ENCODE measurements at regions not wholly inside any gene's neighbourhood (a gene's known extent, or its start where the extent isn't known, plus 50 kb on each side); places are given as distances from the start of the nearest gene placed in this dataset.

DNA sequence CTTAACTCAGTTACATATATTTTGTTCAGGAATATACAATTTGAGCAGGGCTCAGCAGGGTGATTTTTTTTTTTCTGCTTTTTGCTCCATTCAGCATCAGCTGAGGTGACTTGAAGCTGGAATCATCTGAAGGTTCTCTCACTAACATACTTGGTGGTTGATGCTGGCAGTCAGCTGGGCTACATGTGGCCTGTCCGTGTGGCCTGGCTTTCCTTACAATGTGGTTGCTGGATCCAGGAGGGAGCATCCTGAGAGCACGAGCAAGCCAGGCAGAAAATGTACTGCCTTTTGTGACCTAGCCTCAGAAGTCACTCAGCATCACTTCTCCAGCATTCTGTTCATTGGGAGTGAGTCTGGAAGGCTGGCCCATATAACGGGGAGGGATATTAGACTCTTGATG, 151.6 kb upstream of the E2F8 start:
- DNase-seq: no peak
- peaks cover 13% of the 10 kb centered on the region for H3K27me3 Mint-ChIP-seq
- peaks cover 3% of the 10 kb centered on the region for H3K4me1 Mint-ChIP-seq (ENCODE audit: low read depth)
- no peaks in the 10 kb centered on the region for H3K9me3 Mint-ChIP-seq
- no peak overlapping the region for H3K27ac Mint-ChIP-seq
- no peak overlapping the region for H3K4me3 Mint-ChIP-seq
- no peaks in the 10 kb centered on the region for H3K36me3 Mint-ChIP-seq (ENCODE audit: low read depth)

DNA sequence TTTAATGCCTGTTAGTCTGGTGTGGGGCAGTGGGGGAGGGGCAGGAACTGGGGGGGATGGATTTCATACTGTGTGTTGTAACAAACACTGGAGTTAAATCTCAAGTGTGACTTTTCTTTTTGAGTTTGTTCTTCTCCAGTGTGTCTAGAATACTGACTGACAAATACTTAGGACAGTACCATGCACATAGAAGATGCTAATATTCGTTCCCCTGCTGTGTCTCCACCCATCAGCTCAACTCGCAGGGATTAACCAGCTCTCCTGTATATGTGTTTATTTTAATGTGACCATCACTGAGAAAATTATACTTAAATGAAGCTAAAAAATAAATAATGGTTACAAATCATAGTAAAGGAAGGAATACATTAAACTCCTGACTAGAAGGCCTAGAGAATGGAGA, 150.9 kb upstream of the E2F8 start:
- no peaks in the 10 kb centered on the region for H3K9me3 Mint-ChIP-seq
- H3K27ac Mint-ChIP-seq: no peak overlapping the region
- peaks cover 3% of the 10 kb centered on the region for H3K4me1 Mint-ChIP-seq (ENCODE audit: low read depth)
- no peak for DNase-seq
- H3K27me3 Mint-ChIP-seq: peaks cover 16% of the 10 kb centered on the region
- H3K4me3 Mint-ChIP-seq: no peak overlapping the region
- no peaks in the 10 kb centered on the region for H3K36me3 Mint-ChIP-seq (ENCODE audit: low read depth)

DNA sequence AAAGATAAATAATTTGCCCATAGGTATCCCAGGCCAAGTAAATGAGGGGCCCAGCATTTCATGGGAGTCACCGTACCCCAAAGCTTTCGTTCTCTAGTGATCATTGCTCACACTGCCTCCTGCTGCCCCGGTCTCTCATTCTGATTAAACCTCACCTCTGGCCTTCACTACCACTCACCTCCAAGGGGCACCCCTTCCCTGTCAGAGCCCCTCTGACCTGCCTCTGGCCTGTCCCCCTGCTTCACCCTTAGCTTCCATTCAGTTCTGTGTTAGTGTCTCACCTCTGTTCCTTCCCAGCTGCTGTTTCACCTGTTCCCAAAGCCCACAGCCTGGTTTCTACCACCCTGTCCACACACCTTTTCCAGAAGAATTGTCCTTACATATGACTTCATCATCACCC, 150.3 kb upstream of the E2F8 start:
- Mint-ChIP-seq H3K4me3 (no peak overlapping the region), H3K27me3 (peaks cover 14% of the 10 kb centered on the region), H3K27ac (no peak overlapping the region), H3K9me3 (no peaks in the 10 kb centered on the region), H3K36me3 (ENCODE audit: low read depth) (no peaks in the 10 kb centered on the region), H3K4me1 (ENCODE audit: low read depth) (peaks cover 3% of the 10 kb centered on the region)
- no peak for DNase-seq

DNA sequence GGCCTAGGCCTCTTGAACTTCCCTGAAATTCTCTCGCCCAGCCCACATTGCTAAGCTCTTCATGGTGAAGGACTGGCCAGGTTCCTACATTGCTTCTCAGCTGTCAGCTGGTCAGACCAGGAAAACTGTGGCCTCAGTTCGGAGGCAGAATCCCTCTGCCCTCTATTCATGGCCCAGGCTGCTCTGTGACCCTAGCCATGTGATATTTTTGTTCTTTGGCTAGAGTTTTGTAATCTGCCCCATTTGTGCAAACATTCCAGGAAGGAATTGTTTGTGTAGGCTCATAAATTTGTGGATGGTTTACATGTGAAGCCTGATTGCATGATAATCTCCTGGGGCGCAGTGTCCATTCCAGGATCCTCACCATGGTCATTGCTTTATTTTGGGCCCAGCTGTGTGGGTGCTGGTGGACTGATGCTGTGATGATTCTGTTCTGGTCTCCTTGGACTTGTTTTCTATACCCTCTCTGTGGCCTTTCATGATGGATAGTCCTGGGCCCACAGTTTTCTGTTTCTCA, 149.1 kb upstream of the E2F8 start:
- Mint-ChIP-seq H3K4me3 (no peak overlapping the region), H3K36me3 (ENCODE audit: low read depth) (no peaks in the 10 kb centered on the region), H3K9me3 (no peaks in the 10 kb centered on the region), H3K4me1 (ENCODE audit: low read depth) (peaks cover 3% of the 10 kb centered on the region), H3K27ac (no peak overlapping the region), H3K27me3 (peaks cover 10% of the 10 kb centered on the region)
- no peak for DNase-seq

DNA sequence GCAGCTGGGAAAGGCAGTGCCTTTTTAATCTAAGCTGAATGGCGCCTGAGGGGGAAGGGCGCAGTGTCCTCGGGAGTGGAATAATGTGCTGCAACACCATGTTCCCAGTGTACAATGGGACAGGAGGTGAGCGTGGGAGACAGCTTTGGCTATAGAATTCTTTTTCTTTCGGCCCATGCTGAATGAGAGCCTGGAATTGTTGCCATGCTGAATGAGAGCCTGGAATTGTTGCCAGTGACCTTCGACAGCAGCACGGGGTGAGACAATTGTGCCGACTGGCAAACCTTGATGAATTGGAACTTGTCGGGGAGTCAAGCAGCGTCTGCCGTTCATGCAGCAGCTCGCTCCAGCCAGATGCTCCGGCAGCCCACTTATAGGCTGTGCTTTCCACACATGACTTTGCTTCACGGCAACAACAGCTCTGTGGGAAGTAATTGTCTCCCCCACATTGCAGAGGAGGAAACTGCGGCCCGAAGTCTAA, 141.4 kb upstream of the E2F8 start:
- H3K4me3 Mint-ChIP-seq: no peak overlapping the region
- no peak overlapping the region for H3K27ac Mint-ChIP-seq
- H3K27me3 Mint-ChIP-seq: peaks cover 18% of the 10 kb centered on the region
- H3K9me3 Mint-ChIP-seq: no peaks in the 10 kb centered on the region
- no peak for DNase-seq
- no peaks in the 10 kb centered on the region for H3K36me3 Mint-ChIP-seq (ENCODE audit: low read depth)
- H3K4me1 Mint-ChIP-seq (ENCODE audit: low read depth): no peaks in the 10 kb centered on the region

DNA sequence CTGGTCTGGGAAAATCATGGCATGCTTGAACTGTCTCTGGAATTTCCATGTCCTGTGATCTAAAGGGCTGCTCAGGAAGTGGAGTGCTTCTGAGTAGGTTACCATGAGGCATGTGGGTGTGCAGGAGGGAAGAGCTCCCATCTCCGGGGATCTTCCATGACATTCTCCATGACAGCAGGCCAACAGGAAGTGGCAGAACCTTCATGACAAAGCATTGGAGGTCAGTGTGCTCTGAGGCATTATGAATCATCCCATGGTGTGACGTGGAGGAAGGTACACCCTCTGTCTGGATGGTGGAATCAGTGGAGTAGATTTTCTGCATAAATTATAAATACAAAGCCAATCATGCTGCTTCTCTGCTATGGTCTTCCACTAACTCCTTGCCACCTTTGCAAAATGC, 139.6 kb upstream of the E2F8 start:
- H3K4me1 Mint-ChIP-seq (ENCODE audit: low read depth): no peaks in the 10 kb centered on the region
- H3K27ac Mint-ChIP-seq: no peak overlapping the region
- no peaks in the 10 kb centered on the region for H3K36me3 Mint-ChIP-seq (ENCODE audit: low read depth)
- peaks cover 24% of the 10 kb centered on the region for H3K27me3 Mint-ChIP-seq
- DNase-seq: no peak
- no peaks in the 10 kb centered on the region for H3K9me3 Mint-ChIP-seq
- no peak overlapping the region for H3K4me3 Mint-ChIP-seq

DNA sequence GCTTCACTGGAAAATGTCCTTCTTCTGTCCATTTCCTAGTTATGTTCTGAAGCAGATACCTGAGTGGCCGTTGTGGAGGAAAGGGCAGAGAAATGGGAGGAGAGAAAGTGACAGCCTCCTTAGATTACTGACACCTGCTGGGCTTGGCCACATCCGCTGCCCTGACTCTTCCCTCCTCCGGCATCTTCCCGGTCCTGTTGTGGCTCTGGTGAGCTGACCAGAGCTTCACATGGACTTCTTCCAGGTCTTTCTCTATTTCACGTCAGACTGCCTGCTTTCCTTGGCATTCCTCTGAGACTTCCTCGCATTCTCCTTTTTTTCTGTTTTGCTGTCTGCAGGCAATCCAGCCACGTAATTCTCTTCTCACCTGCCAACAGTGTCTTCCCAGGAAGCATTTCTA, 138.7 kb upstream of the E2F8 start:
- no peaks in the 10 kb centered on the region for H3K4me1 Mint-ChIP-seq (ENCODE audit: low read depth)
- H3K9me3 Mint-ChIP-seq: no peaks in the 10 kb centered on the region
- DNase-seq: no peak
- H3K36me3 Mint-ChIP-seq (ENCODE audit: low read depth): no peaks in the 10 kb centered on the region
- peaks cover 31% of the 10 kb centered on the region for H3K27me3 Mint-ChIP-seq
- no peak overlapping the region for H3K4me3 Mint-ChIP-seq
- no peak overlapping the region for H3K27ac Mint-ChIP-seq

DNA sequence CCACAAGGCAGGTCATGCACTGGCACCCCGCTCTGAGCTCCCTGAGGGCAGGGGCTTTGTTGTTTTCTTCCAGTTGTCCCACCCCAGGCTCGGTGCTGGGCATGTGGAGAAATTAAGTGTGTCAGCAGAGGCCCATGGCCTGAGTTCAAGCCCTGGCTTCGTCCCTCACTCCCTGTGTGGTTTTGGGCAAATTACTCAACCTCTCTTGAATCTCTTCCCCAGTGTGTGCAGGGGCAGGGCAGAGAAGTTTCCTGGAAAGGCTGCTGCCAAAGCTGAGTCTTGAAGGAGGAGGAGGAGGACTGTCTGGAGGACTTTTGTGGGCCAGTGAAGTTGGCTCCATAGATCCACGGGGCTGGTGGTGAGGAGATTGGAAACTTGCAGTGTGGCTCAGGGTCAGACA, 138.1 kb upstream of the E2F8 start:
- H3K4me3 Mint-ChIP-seq: no peak overlapping the region
- H3K27me3 Mint-ChIP-seq: peaks cover 33% of the 10 kb centered on the region
- no peaks in the 10 kb centered on the region for H3K4me1 Mint-ChIP-seq (ENCODE audit: low read depth)
- no peaks in the 10 kb centered on the region for H3K9me3 Mint-ChIP-seq
- no peak overlapping the region for H3K27ac Mint-ChIP-seq
- DNase-seq: no peak
- H3K36me3 Mint-ChIP-seq (ENCODE audit: low read depth): no peaks in the 10 kb centered on the region

DNA sequence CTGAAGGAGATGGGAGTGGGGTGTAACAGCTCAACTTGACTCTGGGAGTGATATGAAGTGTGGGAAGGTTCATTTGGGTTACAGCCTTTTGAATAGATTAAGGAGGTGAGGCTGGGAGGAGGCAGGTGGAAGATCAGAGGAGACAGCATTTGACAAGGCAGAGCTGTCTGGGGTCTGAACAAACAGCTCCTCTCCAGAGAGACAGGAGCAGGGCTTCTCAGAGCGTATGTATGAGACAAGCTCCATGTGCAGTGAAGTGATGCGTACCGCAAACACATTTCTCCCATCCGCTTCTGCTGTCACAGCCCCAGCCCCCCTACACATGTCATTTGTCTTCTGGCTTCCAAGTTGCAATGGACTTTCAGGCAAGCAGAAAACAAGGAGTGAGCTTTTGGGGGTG, 137.1 kb upstream of the E2F8 start:
- no peak overlapping the region for H3K4me3 Mint-ChIP-seq
- no peak overlapping the region for H3K27ac Mint-ChIP-seq
- H3K36me3 Mint-ChIP-seq (ENCODE audit: low read depth): no peaks in the 10 kb centered on the region
- H3K4me1 Mint-ChIP-seq (ENCODE audit: low read depth): no peaks in the 10 kb centered on the region
- no peak for DNase-seq
- H3K9me3 Mint-ChIP-seq: no peaks in the 10 kb centered on the region
- peaks cover 33% of the 10 kb centered on the region for H3K27me3 Mint-ChIP-seq

DNA sequence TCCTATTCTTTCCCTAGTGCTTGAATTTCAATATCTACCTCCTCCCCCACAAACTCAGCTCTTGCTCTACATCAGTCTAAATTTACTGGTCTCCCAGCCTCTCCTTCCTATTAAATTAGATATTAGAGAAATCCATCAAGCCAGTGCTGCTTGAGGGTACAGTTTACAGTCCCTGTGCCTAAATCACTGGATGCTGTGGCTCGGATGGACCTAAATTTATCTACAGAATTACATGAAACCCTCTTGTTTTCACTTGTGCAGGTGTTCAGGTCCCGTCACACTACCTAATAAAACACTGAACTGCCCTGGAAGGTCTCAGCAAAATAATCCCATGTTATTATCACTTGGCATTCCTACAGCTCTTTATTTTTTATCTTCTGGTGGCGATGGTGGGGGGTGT, 134.7 kb upstream of the E2F8 start:
- Mint-ChIP-seq H3K27me3 (peaks cover 32% of the 10 kb centered on the region), H3K9me3 (no peaks in the 10 kb centered on the region), H3K4me3 (no peak overlapping the region), H3K36me3 (ENCODE audit: low read depth) (no peaks in the 10 kb centered on the region), H3K4me1 (ENCODE audit: low read depth) (no peaks in the 10 kb centered on the region), H3K27ac (no peak overlapping the region)
- DNase-seq: no peak

DNA sequence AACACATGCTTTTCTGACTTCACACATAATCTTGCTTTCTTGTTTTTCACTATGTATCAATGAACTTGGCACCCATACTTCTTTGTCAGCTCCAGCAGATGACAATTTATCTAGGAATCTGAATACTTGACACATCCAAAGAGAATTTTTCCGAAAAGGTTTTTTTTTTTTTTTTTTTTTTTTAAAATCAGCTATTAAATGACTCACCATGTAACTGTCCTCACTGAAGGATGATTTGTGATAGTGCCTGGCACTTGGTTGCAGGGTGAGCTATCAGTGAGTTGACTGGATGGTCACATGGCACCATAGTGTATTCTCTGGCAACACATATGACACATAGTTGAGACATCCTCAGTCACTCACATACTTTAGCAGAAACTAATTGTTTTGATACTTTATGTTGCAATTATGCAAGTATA, 133.4 kb upstream of the E2F8 start:
- Mint-ChIP-seq H3K4me3 (no peak overlapping the region), H3K9me3 (no peaks in the 10 kb centered on the region), H3K27me3 (peaks cover 31% of the 10 kb centered on the region), H3K4me1 (ENCODE audit: low read depth) (no peaks in the 10 kb centered on the region), H3K27ac (no peak overlapping the region), H3K36me3 (ENCODE audit: low read depth) (no peaks in the 10 kb centered on the region)
- DNase-seq: no peak

DNA sequence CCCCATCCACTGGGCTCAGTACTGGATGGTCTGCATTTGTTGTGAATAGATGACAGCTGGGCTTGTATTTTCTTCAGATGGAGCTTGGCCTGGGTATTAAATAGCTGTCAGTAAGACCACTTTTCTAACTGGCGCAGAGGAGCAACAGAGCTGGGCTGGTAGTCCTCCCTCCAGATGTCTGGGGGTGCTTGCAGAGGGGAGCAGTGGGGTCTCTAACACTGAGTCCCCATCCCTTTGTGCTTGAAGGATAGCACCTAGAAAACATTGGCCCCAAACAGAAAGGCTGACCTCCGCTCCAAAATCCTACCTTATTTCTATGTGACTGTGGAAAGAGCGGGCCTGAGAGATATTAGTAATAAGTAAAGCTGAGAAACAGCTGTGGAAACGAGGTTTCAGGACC, 131.6 kb upstream of the E2F8 start:
- H3K27me3 Mint-ChIP-seq: peaks cover 30% of the 10 kb centered on the region
- no peaks in the 10 kb centered on the region for H3K36me3 Mint-ChIP-seq (ENCODE audit: low read depth)
- H3K4me3 Mint-ChIP-seq: no peak overlapping the region
- H3K4me1 Mint-ChIP-seq (ENCODE audit: low read depth): no peaks in the 10 kb centered on the region
- H3K9me3 Mint-ChIP-seq: no peaks in the 10 kb centered on the region
- no peak for DNase-seq
- H3K27ac Mint-ChIP-seq: no peak overlapping the region

DNA sequence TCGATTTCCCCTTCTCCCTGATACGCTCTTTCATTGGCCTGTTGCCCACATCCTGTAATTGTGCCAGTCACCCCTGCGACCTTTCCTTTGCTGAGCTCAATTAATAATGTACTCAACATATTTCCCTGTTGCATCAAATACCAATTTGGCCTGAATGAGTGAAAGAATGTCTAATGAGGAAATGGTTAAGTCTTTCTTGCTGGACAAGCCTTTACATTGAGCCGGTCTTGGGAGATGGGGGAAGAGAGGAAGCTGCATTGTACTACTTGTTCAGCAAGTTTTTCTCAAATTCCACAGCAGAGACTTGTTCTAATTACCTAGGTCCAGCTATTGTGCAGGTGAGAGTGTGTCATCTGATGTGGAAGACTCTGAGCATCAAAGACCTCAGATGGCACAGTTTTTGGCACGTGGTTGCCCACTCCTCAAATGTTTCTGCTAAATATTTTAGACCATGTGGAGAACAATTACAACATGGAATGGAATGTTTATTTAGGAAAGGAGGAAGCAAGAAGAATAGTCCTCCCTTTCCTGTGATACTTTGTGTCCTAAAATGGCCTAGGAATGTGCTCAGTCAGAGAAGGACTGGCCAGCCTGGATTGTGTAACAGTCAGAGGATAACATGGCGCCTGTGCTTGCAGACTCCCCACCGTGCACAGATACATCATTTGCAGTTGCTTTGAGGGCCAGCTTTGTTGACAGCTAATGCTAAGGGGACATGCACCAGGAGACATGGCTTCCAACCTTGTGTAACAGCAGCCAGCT, 129.5 kb upstream of the E2F8 start:
- DNase-seq: no peak
- H3K27ac Mint-ChIP-seq: no peak overlapping the region
- H3K27me3 Mint-ChIP-seq: peaks cover 23% of the 10 kb centered on the region
- H3K4me3 Mint-ChIP-seq: no peak overlapping the region
- H3K36me3 Mint-ChIP-seq (ENCODE audit: low read depth): no peaks in the 10 kb centered on the region
- H3K9me3 Mint-ChIP-seq: no peaks in the 10 kb centered on the region
- H3K4me1 Mint-ChIP-seq (ENCODE audit: low read depth): no peaks in the 10 kb centered on the region

DNA sequence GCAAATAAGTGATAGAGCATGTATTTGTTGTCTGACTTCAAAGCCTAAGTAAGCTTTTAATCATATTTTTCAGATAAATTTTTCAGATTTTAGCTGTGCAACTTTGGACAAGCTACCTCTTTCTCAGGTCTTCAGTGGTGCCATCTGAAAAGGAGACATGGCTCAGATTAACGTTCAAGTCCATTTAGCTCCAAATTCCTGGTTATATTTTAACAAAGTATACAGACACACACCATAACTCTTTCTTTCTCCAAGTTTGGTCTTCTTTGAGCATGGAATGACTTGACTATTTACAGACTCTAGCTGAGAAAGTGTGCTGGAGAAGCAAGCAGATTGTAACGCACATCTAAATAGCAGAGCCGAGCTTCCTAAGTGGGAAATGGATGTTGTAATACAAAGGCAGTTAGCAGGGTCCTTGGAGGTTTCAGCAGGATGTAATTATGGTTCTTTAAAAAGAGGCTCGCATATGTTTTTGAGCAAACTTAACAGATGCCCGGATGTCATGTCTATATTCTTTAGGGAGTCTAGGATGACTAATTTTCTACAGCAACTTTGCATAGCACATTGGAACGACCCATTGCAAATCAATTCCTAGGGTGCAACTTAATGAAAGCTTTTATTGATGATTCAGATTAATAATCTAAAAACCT, 128.1 kb upstream of the E2F8 start:
- Mint-ChIP-seq H3K4me1 (ENCODE audit: low read depth) (no peaks in the 10 kb centered on the region), H3K27ac (no peak overlapping the region), H3K36me3 (ENCODE audit: low read depth) (no peaks in the 10 kb centered on the region), H3K9me3 (no peaks in the 10 kb centered on the region), H3K4me3 (no peak overlapping the region), H3K27me3 (peaks cover 16% of the 10 kb centered on the region)
- DNase-seq: no peak

DNA sequence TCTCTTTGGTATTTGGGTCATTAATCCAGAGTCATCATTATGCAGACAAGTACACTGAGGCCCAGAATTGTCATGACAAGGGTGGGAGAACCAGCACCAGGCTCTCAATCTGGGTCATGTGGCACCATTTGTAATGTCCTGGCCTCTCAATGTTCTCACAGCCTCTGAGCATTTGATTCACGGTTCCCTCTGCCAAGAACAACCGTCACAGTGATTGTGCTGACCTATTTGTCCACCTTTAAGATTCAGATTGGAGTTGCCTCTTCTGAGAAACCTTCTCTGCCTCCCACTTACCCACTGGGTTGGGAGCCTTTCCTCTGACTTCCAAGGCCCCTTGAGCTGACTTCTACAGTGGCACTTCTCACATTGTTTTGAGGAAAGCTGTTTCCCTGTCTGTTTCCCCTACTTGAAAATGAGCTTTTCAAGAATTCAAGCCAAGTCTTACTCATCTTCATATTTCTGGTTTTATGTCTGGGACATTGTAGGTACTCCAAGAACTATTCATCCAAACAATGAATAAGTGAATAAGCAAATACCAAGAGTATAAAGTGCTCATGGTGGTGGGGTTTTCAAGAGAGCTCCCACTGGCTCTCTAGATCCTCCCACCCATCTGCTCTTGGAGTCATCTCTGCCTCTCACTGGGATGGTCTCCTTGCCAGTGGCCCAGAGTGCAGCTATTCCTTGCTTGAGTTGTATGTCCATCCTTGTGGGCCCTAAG, 126.4 kb upstream of the E2F8 start:
- Mint-ChIP-seq H3K27me3 (peaks cover 22% of the 10 kb centered on the region), H3K36me3 (ENCODE audit: low read depth) (no peaks in the 10 kb centered on the region), H3K4me1 (ENCODE audit: low read depth) (no peaks in the 10 kb centered on the region), H3K4me3 (no peak overlapping the region), H3K27ac (no peak overlapping the region), H3K9me3 (no peaks in the 10 kb centered on the region)
- DNase-seq: no peak
